GM23338 (cell line): ENCODE measurements at regions not wholly inside any gene's neighbourhood (a gene's known extent, or its start where the extent isn't known, plus 50 kb on each side); places are given as distances from the start of the nearest gene placed in this dataset.

Source experiments
- ATAC-seq: fragments of 200-7000 bp; cut with Tn5 transposase; 3 replicates; pipeline ENCODE4 v1.9.1; 2020
- DNase-seq: peaks from one replicate; pipeline ENCODE4 v3.0.0-alpha.2; 2015; ENCODE audit warnings: low spot score
- H2AFZ ChIP-seq: fragments of 200-600 bp; sonication (generic); 2 replicates; pipeline ENCODE4 v1.8.0; 2016; ENCODE audit warnings: antibody characterized with exemption, mild to moderate bottlenecking, moderate library complexity
- H3F3A ChIP-seq: fragments of 200-600 bp; sonication (generic); replicated peaks from 2 replicates; pipeline ENCODE4 v1.8.0; 2017; ENCODE audit warnings: antibody characterized with exemption, mixed run types, low read depth
- H3K27ac ChIP-seq: fragments of 200-600 bp; sonication (generic); 2 replicates; pipeline ENCODE4 v1.6.1; 2016; ENCODE audit warnings: low read depth
- H3K27me3 ChIP-seq: fragments of 200-600 bp; sonication (generic); 2 replicates; pipeline ENCODE4 v1.8.0; 2016; ENCODE audit warnings: mild to moderate bottlenecking, mixed run types, moderate library complexity; ENCODE audit not compliant: insufficient read depth
- H3K36me3 ChIP-seq: fragments of 200-600 bp; sonication (generic); 2 replicates; pipeline ENCODE4 v1.8.0; 2016; ENCODE audit warnings: mild to moderate bottlenecking; ENCODE audit not compliant: insufficient read depth
- H3K4me1 ChIP-seq: fragments of 200-600 bp; sonication (generic); 2 replicates; pipeline ENCODE4 v1.8.0; 2016; ENCODE audit warnings: mild to moderate bottlenecking, moderate library complexity; ENCODE audit not compliant: insufficient read depth
- H3K4me2 ChIP-seq: fragments of 200-600 bp; sonication (generic); 2 replicates; pipeline ENCODE4 v1.7.1; 2017; ENCODE audit warnings: mixed run types
- H3K4me3 ChIP-seq: fragments of 200-600 bp; sonication (generic); 2 replicates; pipeline ENCODE4 v1.6.1; 2016; ENCODE audit warnings: mixed run types
- H3K79me2 ChIP-seq: fragments of 200-600 bp; sonication (generic); replicated peaks from 2 replicates; pipeline ENCODE4 v1.8.0; 2017; ENCODE audit warnings: mild to moderate bottlenecking; ENCODE audit not compliant: insufficient read depth
- H3K9me2 ChIP-seq: fragments of 200-600 bp; sonication (generic); 2 replicates; pipeline ENCODE4 v1.8.0; 2017; ENCODE audit not compliant: insufficient read depth
- H4K20me1 ChIP-seq: fragments of 200-600 bp; sonication (generic); replicated peaks from 2 replicates; pipeline ENCODE4 v1.8.0; 2017; ENCODE audit warnings: mild to moderate bottlenecking; ENCODE audit not compliant: insufficient read depth
- H3K27ac Mint-ChIP-seq: 2 replicates; pipeline ENCODE4 v1.8.0; 2020; ENCODE audit warnings: inconsistent platforms, mild to moderate bottlenecking, moderate library complexity, mixed read lengths
- H3K27me3 Mint-ChIP-seq: 3 replicates; pipeline ENCODE4 v1.8.0; 2022; ENCODE audit warnings: low read depth, mild to moderate bottlenecking, moderate library complexity, mixed read lengths, inconsistent platforms; ENCODE audit not compliant: insufficient read depth, poor library complexity
- H3K36me3 Mint-ChIP-seq: 3 replicates; pipeline ENCODE4 v1.8.0; 2021; ENCODE audit warnings: low read depth, mild to moderate bottlenecking, inconsistent platforms, moderate library complexity, mixed read lengths
- H3K4me1 Mint-ChIP-seq: 3 replicates; pipeline ENCODE4 v1.8.0; 2020; ENCODE audit warnings: mild to moderate bottlenecking, inconsistent platforms, mixed read lengths
- H3K4me3 Mint-ChIP-seq: 3 replicates; pipeline ENCODE4 v1.8.0; 2021; ENCODE audit warnings: moderate library complexity, mild to moderate bottlenecking, inconsistent platforms, mixed read lengths
- H3K9me3 Mint-ChIP-seq: 3 replicates; pipeline ENCODE4 v1.8.0; 2020; ENCODE audit warnings: moderate library complexity, mild to moderate bottlenecking, inconsistent platforms, mixed read lengths
- CREB1 ChIP-seq: fragments of 250-450 bp; sonication (Bioruptor Pico); IDR thresholded peaks from 2 replicates; pipeline ENCODE4 v1.5.0; 2020; ENCODE audit warnings: low read depth, mild to moderate bottlenecking, moderate library complexity
- CTCF ChIP-seq, 2 experiments: fragments of 200-600 bp in 1 of 2; sonication (generic) in 1 of 2; conservative IDR thresholded peaks; 2 replicates each; pipeline versions ENCODE4 v1.5.1 to v1.6.1; 2016 to 2017; ENCODE audit warnings: antibody characterized with exemption in 2 of 2, low read depth in 2 of 2, mild to moderate bottlenecking in 2 of 2, moderate library complexity in 1 of 2
- EZH2 ChIP-seq: fragments of 200-600 bp; sonication (generic); IDR thresholded peaks from one replicate; pipeline ENCODE4 v1.8.0; 2017; ENCODE audit warnings: antibody characterized with exemption, mild to moderate bottlenecking, low read depth; ENCODE audit not compliant: unreplicated experiment
- EZH2phosphoT487 ChIP-seq: fragments of 200-600 bp; sonication (generic); IDR thresholded peaks from one replicate; pipeline ENCODE4 v1.8.1; 2018; ENCODE audit warnings: antibody characterized with exemption; ENCODE audit not compliant: unreplicated experiment
- REST ChIP-seq: IDR thresholded peaks from one replicate; pipeline ENCODE4 v1.6.1; 2018; ENCODE audit warnings: antibody characterized with exemption; ENCODE audit not compliant: unreplicated experiment
- STAT1 ChIP-seq: IDR thresholded peaks from one replicate; pipeline ENCODE4 v1.6.1; 2016; ENCODE audit warnings: antibody characterized with exemption; ENCODE audit not compliant: unreplicated experiment
- ZNF331 ChIP-seq: fragments of 250-450 bp; sonication (Bioruptor Pico); IDR thresholded peaks from 2 replicates; pipeline ENCODE4 v1.5.0; 2020; ENCODE audit warnings: low read depth, mild to moderate bottlenecking, moderate library complexity
- ZNF462 ChIP-seq: fragments of 250-450 bp; sonication (Bioruptor Pico); IDR thresholded peaks from 2 replicates; pipeline ENCODE4 v1.5.0; 2020; ENCODE audit warnings: mild to moderate bottlenecking, moderate library complexity

DNA sequence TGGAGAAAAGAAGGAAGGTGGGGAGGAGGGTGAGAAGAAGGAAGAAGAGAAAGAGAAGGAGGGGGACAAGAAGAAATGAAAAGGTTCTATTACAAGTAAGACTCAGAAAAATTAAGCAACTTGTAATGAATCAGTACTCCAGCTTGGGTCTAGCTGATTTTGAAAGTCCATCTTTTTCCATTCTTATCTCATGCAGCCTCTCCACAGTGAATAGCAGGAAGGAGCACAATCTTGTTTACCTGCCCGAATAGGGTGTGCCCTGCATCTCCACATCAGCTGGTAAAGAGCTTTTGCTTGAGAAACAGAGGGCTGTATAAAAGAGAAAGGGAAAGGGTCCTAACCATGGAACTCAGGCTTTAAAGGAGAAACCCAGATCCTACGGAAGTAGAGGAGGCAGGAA, 348.8 kb downstream of the TPBG start:
- no peak for TF ChIP-seq ZNF331 (CRISPR knock-in tag)
- no peak for TF ChIP-seq ZNF462 (CRISPR knock-in tag)
- Histone ChIP-seq H3K27me3 (no peaks in the 10 kb centered on the region), H3K4me3 (no peak overlapping the region), H3K36me3 (peaks cover 4% of the 10 kb centered on the region; the same call in 1 of the 2 replicates), H3K79me2 (no peaks in the 10 kb centered on the region), H4K20me1 (no peaks in the 10 kb centered on the region), H3K4me2 (no peak overlapping the region), H2AFZ (peak overlapping the region; percentile 10), H3K9me2 (no peaks in the 10 kb centered on the region), H3F3A (no peaks in the 10 kb centered on the region), H3K4me1 (no peaks in the 10 kb centered on the region), H3K27ac (no peak overlapping the region)
- DNase-seq (no peak), ATAC-seq (no peak)
- Mint-ChIP-seq H3K36me3 (peaks cover 34% of the 10 kb centered on the region), H3K27ac (no peak overlapping the region), H3K4me3 (no peak overlapping the region), H3K27me3 (peaks cover 2% of the 10 kb centered on the region), H3K4me1 (0 out of 3 replicates have a peak, but pooled peaks cover 3% of the 10 kb centered on the region), H3K9me3 (peaks cover 52% of the 10 kb centered on the region)

DNA sequence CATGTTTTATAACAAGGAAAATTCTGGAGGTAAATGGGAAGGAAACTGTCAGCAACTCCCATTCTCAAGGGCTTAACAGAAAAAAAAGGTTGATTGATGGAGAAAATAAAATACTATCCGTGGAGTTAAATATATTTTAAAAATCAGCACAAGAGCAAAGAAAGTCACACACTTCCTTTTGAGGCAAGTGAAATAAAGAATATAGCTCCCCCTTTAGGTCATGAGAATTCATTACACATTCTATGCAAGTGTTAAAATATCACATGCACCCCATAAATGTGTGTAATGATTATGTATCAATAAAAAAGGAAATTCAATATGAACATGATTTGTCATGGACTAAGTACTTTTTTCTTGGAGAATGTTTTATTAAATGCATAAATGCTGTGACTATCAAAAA, 349.2 kb downstream of the TPBG start:
- TF ChIP-seq EZH2: no peak
- peak; percentile 43 to 77 for TF ChIP-seq CTCF (conservative IDR thresholded peaks at IDR 0.05; ENCODE audit: low read depth in 2 of 2)
- TF ChIP-seq CREB1 (CRISPR knock-in tag): no peak
- TF ChIP-seq REST: no peak
- no peak for TF ChIP-seq STAT1
- no peak for TF ChIP-seq EZH2phosphoT487
- peaks cover 4% of the 10 kb centered on the region; the same call in 1 of the 2 replicates for H3K36me3 ChIP-seq
- no peaks in the 10 kb centered on the region for H4K20me1 ChIP-seq
- no peak overlapping the region for H3K4me3 ChIP-seq
- no peaks in the 10 kb centered on the region for H3K4me1 ChIP-seq
- peaks cover 34% of the 10 kb centered on the region for H3K36me3 Mint-ChIP-seq
- H3F3A ChIP-seq: no peaks in the 10 kb centered on the region
- H3K27me3 ChIP-seq: no peaks in the 10 kb centered on the region
- no peak for ATAC-seq
- no peak overlapping the region for H2AFZ ChIP-seq
- H3K27ac ChIP-seq: no peak overlapping the region
- peak; percentile 36 for DNase-seq
- H3K4me3 Mint-ChIP-seq: no peak overlapping the region
- H3K27me3 Mint-ChIP-seq: peaks cover 2% of the 10 kb centered on the region
- no peak overlapping the region for H3K27ac Mint-ChIP-seq
- no peak overlapping the region for H3K4me2 ChIP-seq
- H3K9me2 ChIP-seq: no peaks in the 10 kb centered on the region
- H3K79me2 ChIP-seq: no peaks in the 10 kb centered on the region
- peaks cover 57% of the 10 kb centered on the region for H3K9me3 Mint-ChIP-seq
- 0 out of 3 replicates have a peak, but pooled peaks cover 3% of the 10 kb centered on the region for H3K4me1 Mint-ChIP-seq
